ENCODE measurements at regions not wholly inside any gene's neighbourhood (a gene's known extent, or its start where the extent isn't known, plus 50 kb on each side); places are given as distances from the start of the nearest gene placed in this dataset.

- no peaks in the 10 kb centered on the region for H3K36me3 ChIP-seq
- no peaks in the 10 kb centered on the region for H3K27me3 ChIP-seq
- no peak overlapping the region for H3K4me3 ChIP-seq
- TF ChIP-seq POLR2A (IDR thresholded peaks at IDR 0.05), result no peak
- no peak for TF ChIP-seq POLR2AphosphoS5 (IDR thresholded peaks at IDR 0.05)
- TF ChIP-seq CTCF (IDR thresholded peaks at IDR 0.05), result no peak
- no peak for DNase-seq (ENCODE audit: low spot score in 2 of 2)
- H3K27ac ChIP-seq, result no peak overlapping the region
- intact Hi-C loops (cut with DNase I; ENCODE audit: low total_unique reads), result no loop called here
- no peaks in the 10 kb centered on the region for H3K9me3 ChIP-seq
- no peaks in the 10 kb centered on the region for H3K4me1 ChIP-seq
Measured at GRCh38 chr7:153808117-153808516, 244.1 kb upstream of the DPP6 start.

- H3K9me3 ChIP-seq, result no peaks in the 10 kb centered on the region
- H3K36me3 ChIP-seq, result no peaks in the 10 kb centered on the region
- intact Hi-C loops (cut with DNase I; ENCODE audit: low total_unique reads), result no loop called here
- TF ChIP-seq POLR2AphosphoS5 (IDR thresholded peaks at IDR 0.05) (no peak), POLR2A (IDR thresholded peaks at IDR 0.05) (no peak), CTCF (IDR thresholded peaks at IDR 0.05) (no peak)
- DNase-seq (ENCODE audit: low spot score in 2 of 2), result no peak
- no peak overlapping the region for H3K27ac ChIP-seq
- H3K4me1 ChIP-seq, result no peaks in the 10 kb centered on the region
- H3K4me3 ChIP-seq, result no peak overlapping the region
- H3K27me3 ChIP-seq, result no peaks in the 10 kb centered on the region
Measured at GRCh38 chr7:153829525-153829924, 222.7 kb upstream of the DPP6 start.

GRCh38 chr7:153832160-153832559 lies 220.0 kb upstream of the DPP6 start:
- TF ChIP-seq POLR2AphosphoS5 (IDR thresholded peaks at IDR 0.05) (no peak), POLR2A (IDR thresholded peaks at IDR 0.05) (no peak), CTCF (IDR thresholded peaks at IDR 0.05) (no peak)
- H3K4me1 ChIP-seq, result no peaks in the 10 kb centered on the region
- DNase-seq (ENCODE audit: low spot score in 2 of 2), result no peak
- H3K9me3 ChIP-seq, result no peaks in the 10 kb centered on the region
- no peak overlapping the region for H3K27ac ChIP-seq
- intact Hi-C loops (cut with DNase I; ENCODE audit: low total_unique reads), result no loop called here
- no peak overlapping the region for H3K4me3 ChIP-seq
- H3K27me3 ChIP-seq, result no peaks in the 10 kb centered on the region
- H3K36me3 ChIP-seq, result no peaks in the 10 kb centered on the region

- no peak for DNase-seq (ENCODE audit: low spot score in 2 of 2)
- no peak overlapping the region for H3K4me3 ChIP-seq
- H3K36me3 ChIP-seq, result no peaks in the 10 kb centered on the region
- intact Hi-C loops (cut with DNase I; ENCODE audit: low total_unique reads), result no loop called here
- TF ChIP-seq POLR2A (IDR thresholded peaks at IDR 0.05) (no peak), POLR2AphosphoS5 (IDR thresholded peaks at IDR 0.05) (no peak), CTCF (IDR thresholded peaks at IDR 0.05) (no peak)
- no peaks in the 10 kb centered on the region for H3K9me3 ChIP-seq
- H3K27me3 ChIP-seq, result no peaks in the 10 kb centered on the region
- H3K4me1 ChIP-seq, result no peaks in the 10 kb centered on the region
- no peak overlapping the region for H3K27ac ChIP-seq
Measured at GRCh38 chr7:153835103-153835502, 217.1 kb upstream of the DPP6 start.

- H3K36me3 ChIP-seq, result no peaks in the 10 kb centered on the region
- TF ChIP-seq CTCF (IDR thresholded peaks at IDR 0.05) (no peak), POLR2A (IDR thresholded peaks at IDR 0.05) (no peak), POLR2AphosphoS5 (IDR thresholded peaks at IDR 0.05) (no peak)
- H3K9me3 ChIP-seq, result no peaks in the 10 kb centered on the region
- H3K27ac ChIP-seq, result no peak overlapping the region
- no peaks in the 10 kb centered on the region for H3K27me3 ChIP-seq
- no peak overlapping the region for H3K4me3 ChIP-seq
- intact Hi-C loops (cut with DNase I; ENCODE audit: low total_unique reads), result no loop called here
- DNase-seq (ENCODE audit: low spot score in 2 of 2), result no peak
- H3K4me1 ChIP-seq, result no peaks in the 10 kb centered on the region
Measured at GRCh38 chr7:153835712-153836265, 216.4 kb upstream of the DPP6 start.
